Gastroesophageal sphincter (tissue), 4 donors: ENCODE measurements at regions not wholly inside any gene's neighbourhood (a gene's known extent, or its start where the extent isn't known, plus 50 kb on each side); places are given as distances from the start of the nearest gene placed in this dataset.

ENCODE experiments used
- ATAC-seq: fragments of 150-250 bp; one replicate; pipeline ENCODE4 v1.9.1; 2016; ENCODE audit warnings: mild to moderate bottlenecking, moderate library complexity
- H3K27ac ChIP-seq, 4 donors: fragments of 200-600 bp; sonication (generic) in 3 of 4; 1 replicate in 3 of 4; 2 replicates in 1 of 4; pipeline ENCODE4 v1.5.1; 2016 to 2019
- H3K27me3 ChIP-seq: fragments of 200-600 bp; sonication (generic); one replicate; pipeline ENCODE4 v1.5.1; 2019
- H3K36me3 ChIP-seq, 2 donors: fragments of 200-600 bp; sonication (generic); one replicate each; pipeline ENCODE4 v1.5.1; 2019; ENCODE audit warnings: control low read depth in 1 of 2
- H3K4me1 ChIP-seq, 3 donors: fragments of 200-600 bp; sonication (generic); 1 replicate in 2 of 3; 2 replicates in 1 of 3; pipeline ENCODE4 v1.5.1; 2016 to 2019; ENCODE audit warnings: control low read depth in 2 of 3
- H3K4me3 ChIP-seq, 2 donors: fragments of 200-600 bp; sonication (generic); one replicate each; pipeline ENCODE4 v1.5.1; 2019; ENCODE audit warnings: mild to moderate bottlenecking in 1 of 2, moderate library complexity in 1 of 2
- H3K9me3 ChIP-seq, 3 donors: fragments of 200-600 bp; sonication (generic); one replicate each; pipeline ENCODE4 v1.5.1; 2017 to 2019; ENCODE audit warnings: control low read depth in 2 of 3
- CTCF ChIP-seq, 4 experiments: fragments of 200-600 bp in 2 of 4; fragments of 450-650 bp in 2 of 4; sonication (generic) in 1 of 4; IDR thresholded peaks; one replicate each; pipeline ENCODE4 v1.5.1; 2017 to 2019; ENCODE audit warnings: antibody characterized with exemption in 4 of 4, mild to moderate bottlenecking in 2 of 4, moderate library complexity in 2 of 4
- EP300 ChIP-seq: sonication (generic); formaldehyde crosslinking; IDR thresholded peaks from one replicate; pipeline ENCODE4 v1.6.1; 2017; ENCODE audit warnings: antibody characterized with exemption, mild to moderate bottlenecking
- POLR2A ChIP-seq, 2 donors: fragments of 450-650 bp; IDR thresholded peaks; one replicate each; pipeline ENCODE4 v1.6.1; 2017; ENCODE audit warnings: antibody characterized with exemption in 2 of 2, mild to moderate bottlenecking in 2 of 2, moderate library complexity in 1 of 2
- POLR2AphosphoS5 ChIP-seq: sonication (generic); formaldehyde crosslinking; IDR thresholded peaks from one replicate; pipeline ENCODE4 v1.6.1; 2017; ENCODE audit warnings: antibody characterized with exemption
- WGBS, 2 donors: methylation state at CpG; one replicate each; pipeline ENCODE4 v1.1.5; 2018; ENCODE audit warnings: low coverage in 1 of 2; 5-methylcytosine and 5-hydroxymethylcytosine counted together

- no peak overlapping the region for H3K4me3 ChIP-seq
These were observed 181.3 kb downstream of the BAMBI start for GRCh38 chr10:28858646-28859045.

GRCh38 chr10:28859791-28860190 is 182.5 kb downstream of the BAMBI start:
- peaks cover 2% of the 10 kb centered on the region for H3K27me3 ChIP-seq
- H3K9me3 ChIP-seq: peaks cover 0 to 8% (median 0%) of the 10 kb centered on the region in 3 donors
- H3K36me3 ChIP-seq: no peaks in the 10 kb centered on the region
- H3K4me1 ChIP-seq: no peaks in the 10 kb centered on the region
- H3K27ac ChIP-seq: no peak overlapping the region
- no peak for TF ChIP-seq POLR2A (IDR thresholded peaks at IDR 0.05)
- no peak for TF ChIP-seq EP300
- TF ChIP-seq POLR2AphosphoS5: no peak
- no peak for TF ChIP-seq CTCF (IDR thresholded peaks at IDR 0.05)
- 64 to 66% methylated on average over 3 to 5 of the region's 5 CpGs for WGBS, 2 donors
- H3K4me3 ChIP-seq: no peak overlapping the region
- ATAC-seq: no peak

More at GRCh38 chr10:28858646-28859045, 181.3 kb downstream of the BAMBI start:
- no peak overlapping the region for H3K27ac ChIP-seq
- peaks cover 0 to 8% (median 0%) of the 10 kb centered on the region in 3 donors for H3K9me3 ChIP-seq
- TF ChIP-seq CTCF (IDR thresholded peaks at IDR 0.05): no peak
- no peak for TF ChIP-seq POLR2AphosphoS5
- no peak for TF ChIP-seq EP300
- TF ChIP-seq POLR2A (IDR thresholded peaks at IDR 0.05): no peak
- H3K36me3 ChIP-seq: no peaks in the 10 kb centered on the region
- peaks cover 13% of the 10 kb centered on the region for H3K27me3 ChIP-seq
- H3K4me1 ChIP-seq: no peaks in the 10 kb centered on the region
- ATAC-seq: no peak
- WGBS, 2 donors: 83 to 87% methylated on average over 1 to 2 of the region's 2 CpGs

GRCh38 chr10:28862219-28862618 is 184.9 kb downstream of the BAMBI start:
- TF ChIP-seq CTCF (IDR thresholded peaks at IDR 0.05): no peak
- TF ChIP-seq POLR2A (IDR thresholded peaks at IDR 0.05): no peak
- TF ChIP-seq EP300: no peak
- no peak for TF ChIP-seq POLR2AphosphoS5

GRCh38 chr10:28869606-28870201 is 192.4 kb downstream of the BAMBI start:
- 66 to 78% methylated on average over 5 of the region's 5 CpGs for WGBS, 2 donors
- no peak overlapping the region for H3K27ac ChIP-seq
- H3K4me1 ChIP-seq: no peaks in the 10 kb centered on the region
- ATAC-seq: no peak
- TF ChIP-seq POLR2A (IDR thresholded peaks at IDR 0.05): no peak
- no peak for TF ChIP-seq EP300
- TF ChIP-seq POLR2AphosphoS5: no peak
- no peak for TF ChIP-seq CTCF (IDR thresholded peaks at IDR 0.05)
- no peaks in the 10 kb centered on the region for H3K27me3 ChIP-seq
- no peak overlapping the region for H3K4me3 ChIP-seq
- no peaks in the 10 kb centered on the region for H3K9me3 ChIP-seq
- no peaks in the 10 kb centered on the region for H3K36me3 ChIP-seq

More at GRCh38 chr10:28862219-28862618, 184.9 kb downstream of the BAMBI start:
- H3K4me3 ChIP-seq: no peak overlapping the region
- no peaks in the 10 kb centered on the region for H3K4me1 ChIP-seq
- no peak for ATAC-seq
- H3K9me3 ChIP-seq: peaks cover 0 to 3% (median 0%) of the 10 kb centered on the region in 3 donors
- H3K27ac ChIP-seq: no peak overlapping the region
- 79 to 86% methylated on average over 2 of the region's 2 CpGs for WGBS, 2 donors
- no peaks in the 10 kb centered on the region for H3K36me3 ChIP-seq
- H3K27me3 ChIP-seq: no peaks in the 10 kb centered on the region

GRCh38 chr10:28871665-28872064 is 194.3 kb downstream of the BAMBI start:
- TF ChIP-seq EP300 (no peak), CTCF (IDR thresholded peaks at IDR 0.05) (no peak)

More at GRCh38 chr10:28871665-28872064, 194.3 kb downstream of the BAMBI start:
- Histone ChIP-seq H3K27ac (no peak overlapping the region), H3K4me1 (no peaks in the 10 kb centered on the region), H3K36me3 (no peaks in the 10 kb centered on the region), H3K27me3 (no peaks in the 10 kb centered on the region), H3K9me3 (no peaks in the 10 kb centered on the region), H3K4me3 (no peak overlapping the region)
- WGBS, 2 donors: 94 to 100% methylated on average over 2 to 3 of the region's 4 CpGs
- no peak for ATAC-seq
